Psoas muscle (tissue), 7 donors: ENCODE measurements at regions not wholly inside any gene's neighbourhood (a gene's known extent, or its start where the extent isn't known, plus 50 kb on each side); places are given as distances from the start of the nearest gene placed in this dataset.
"Not testable (repeated sequence)": the region's sequence is repeated elsewhere in the genome, so short reads cannot be mapped to it uniquely, and the experiment has no call there.

Experiments
- ATAC-seq, 4 donors: fragments of 200-7000 bp; cut with Tn5 transposase; one replicate each; pipeline ENCODE4 v1.9.1; 2020; ENCODE audit warnings: moderate library complexity in 3 of 4, mild to moderate bottlenecking in 2 of 4
- DNase-seq, 2 donors: peaks; one replicate each; pipeline ENCODE4 v3.0.0-alpha.2; 2020
- H3K27ac ChIP-seq: fragments of 200-600 bp; one replicate; pipeline ENCODE4 v1.8.0; 2022
- H3K27me3 ChIP-seq, 3 donors: fragments of 200-600 bp in 1 of 3; one replicate each; pipeline versions ENCODE4 v1.6.1 to v1.8.0; 2013 to 2022; ENCODE audit warnings: low read length in 2 of 3, mild to moderate bottlenecking in 2 of 3, moderate library complexity in 1 of 3; ENCODE audit not compliant: insufficient read depth in 3 of 3
- H3K36me3 ChIP-seq, 2 donors: fragments of 200-600 bp in 1 of 2; one replicate each; pipeline versions ENCODE4 v1.6.1 to v1.8.0; 2013 to 2022; ENCODE audit warnings: low read depth in 1 of 2, mild to moderate bottlenecking in 1 of 2, moderate library complexity in 1 of 2; ENCODE audit not compliant: insufficient read depth in 1 of 2
- H3K4me1 ChIP-seq: fragments of 200-600 bp; one replicate; pipeline ENCODE4 v1.8.0; 2022
- H3K4me3 ChIP-seq: fragments of 200-600 bp; one replicate; pipeline ENCODE4 v1.8.0; 2022; ENCODE audit warnings: mild to moderate bottlenecking
- H3K9me3 ChIP-seq: fragments of 200-600 bp; one replicate; pipeline ENCODE4 v1.8.0; 2022
- CTCF ChIP-seq: fragments of 200-600 bp; IDR thresholded peaks from one replicate; pipeline ENCODE4 v1.8.0; 2022; ENCODE audit warnings: antibody characterized with exemption
- WGBS, 3 donors: extraction: QIAGEN DNeasy Blood & Tissue Kit; methylation state at CpG; one replicate each; pipeline versions ENCODE4 v1.1.6 to v1.1.7; 2013; 5-methylcytosine and 5-hydroxymethylcytosine counted together
- intact Hi-C, 2 donors: fragments of 100-400 bp; cut with DNase I; formaldehyde crosslinking; loops; one replicate each; pipeline versions ENCODE4 v1.11.0 to v1.14.2; 2022
- donor health status: healthy with polysubstance abuse.
- donor health status: DM: no; HTN: no; CAD: no; lungs with moderate emphysema.
- donor health status: Bipolar disorder and iron deficiency.
- donor health status: healthy.
- donor health status: DM: yes; HTN: yes; CAD: no.
- donor health status: DM: no; HTN: no; CAD: no.
- donor health status: DM: yes; HTN: yes; CAD: no.

GRCh38 chrX:56429581-56429980 is 133.8 kb upstream of the UBQLN2 start:
- H3K4me1 ChIP-seq: no peaks in the 10 kb centered on the region
- peaks cover 13% of the 10 kb centered on the region for H3K9me3 ChIP-seq
- TF ChIP-seq CTCF: no peak
- no peak for ATAC-seq
- no peak overlapping the region for H3K27ac ChIP-seq
- DNase-seq: no peak
- H3K36me3 ChIP-seq: no peaks in the 10 kb centered on the region
- no peaks in the 10 kb centered on the region for H3K27me3 ChIP-seq
- H3K4me3 ChIP-seq: no peak overlapping the region
- intact Hi-C loops: no loop called here
- WGBS, 3 donors: 8 to 44% (median 35%) methylated on average over 2 to 5 of the region's 5 CpGs

GRCh38 chrX:56451981-56452380 is 111.4 kb upstream of the UBQLN2 start:
- H3K27ac ChIP-seq, H3K27me3 ChIP-seq, H3K4me3 ChIP-seq, DNase-seq, H3K4me1 ChIP-seq, H3K36me3 ChIP-seq, ATAC-seq, intact Hi-C loops: not testable (repeated sequence)
- H3K9me3 ChIP-seq: peaks cover 16% of the 10 kb centered on the region
- WGBS, 3 donors: 82 to 89% (median 83%) methylated on average over 11 to 12 of the region's 12 CpGs

GRCh38 chrX:56462389-56462788 is 101.0 kb upstream of the UBQLN2 start:
- Histone ChIP-seq H3K36me3 (no peaks in the 10 kb centered on the region), H3K9me3 (peaks cover 33% of the 10 kb centered on the region), H3K27ac (no peak overlapping the region), H3K4me1 (no peaks in the 10 kb centered on the region), H3K27me3 (no peaks in the 10 kb centered on the region), H3K4me3 (no peak overlapping the region)
- DNase-seq (no peak), ATAC-seq (no peak)
- TF ChIP-seq CTCF: no peak
- intact Hi-C loops: no loop called here

GRCh38 chrX:56468441-56468840 is 95.0 kb upstream of the UBQLN2 start:
- Histone ChIP-seq H3K36me3 (no peaks in the 10 kb centered on the region), H3K9me3 (peaks cover 32% of the 10 kb centered on the region), H3K4me1 (no peaks in the 10 kb centered on the region), H3K27me3 (no peaks in the 10 kb centered on the region), H3K27ac (no peak overlapping the region), H3K4me3 (no peak overlapping the region)
- DNase-seq (no peak), ATAC-seq (no peak)
- WGBS, 3 donors: 55 to 62% (median 56%) methylated on average over 2 of the region's 2 CpGs
- intact Hi-C loops: no loop called here
- TF ChIP-seq CTCF: no peak

- H3K27me3 ChIP-seq, H3K27ac ChIP-seq, H3K4me1 ChIP-seq, DNase-seq, H3K4me3 ChIP-seq, intact Hi-C loops, H3K36me3 ChIP-seq, H3K9me3 ChIP-seq, ATAC-seq: not testable (repeated sequence)
- whole genome bisulfite sequencing, 3 donors: 73 to 93% (median 83%) methylated on average over 6 to 8 of the region's 8 CpGs
These were observed 68.5 kb upstream of the UBQLN2 start for GRCh38 chrX:56494923-56495322.

GRCh38 chrX:56498756-56499155 is 64.7 kb upstream of the UBQLN2 start:
- Histone ChIP-seq H3K9me3 (no peaks in the 10 kb centered on the region), H3K4me1 (no peaks in the 10 kb centered on the region), H3K36me3 (no peaks in the 10 kb centered on the region), H3K4me3 (no peak overlapping the region), H3K27me3 (peaks cover 0 to 9% (median 0%) of the 10 kb centered on the region in 3 donors), H3K27ac (no peak overlapping the region)
- DNase-seq (no peak), ATAC-seq (no peak)
- no peak for TF ChIP-seq CTCF
- WGBS, 3 donors: 88 to 100% (median 97%) methylated on average over 1 of the region's 1 CpG
- intact Hi-C loops: no loop called here
